ENCODE measurements at regions not wholly inside any gene's neighbourhood (a gene's known extent, or its start where the extent isn't known, plus 50 kb on each side); places are given as distances from the start of the nearest gene placed in this dataset.
"Not testable (repeated sequence)": the region's sequence is repeated elsewhere in the genome, so short reads cannot be mapped to it uniquely, and the experiment has no call there.

DNA sequence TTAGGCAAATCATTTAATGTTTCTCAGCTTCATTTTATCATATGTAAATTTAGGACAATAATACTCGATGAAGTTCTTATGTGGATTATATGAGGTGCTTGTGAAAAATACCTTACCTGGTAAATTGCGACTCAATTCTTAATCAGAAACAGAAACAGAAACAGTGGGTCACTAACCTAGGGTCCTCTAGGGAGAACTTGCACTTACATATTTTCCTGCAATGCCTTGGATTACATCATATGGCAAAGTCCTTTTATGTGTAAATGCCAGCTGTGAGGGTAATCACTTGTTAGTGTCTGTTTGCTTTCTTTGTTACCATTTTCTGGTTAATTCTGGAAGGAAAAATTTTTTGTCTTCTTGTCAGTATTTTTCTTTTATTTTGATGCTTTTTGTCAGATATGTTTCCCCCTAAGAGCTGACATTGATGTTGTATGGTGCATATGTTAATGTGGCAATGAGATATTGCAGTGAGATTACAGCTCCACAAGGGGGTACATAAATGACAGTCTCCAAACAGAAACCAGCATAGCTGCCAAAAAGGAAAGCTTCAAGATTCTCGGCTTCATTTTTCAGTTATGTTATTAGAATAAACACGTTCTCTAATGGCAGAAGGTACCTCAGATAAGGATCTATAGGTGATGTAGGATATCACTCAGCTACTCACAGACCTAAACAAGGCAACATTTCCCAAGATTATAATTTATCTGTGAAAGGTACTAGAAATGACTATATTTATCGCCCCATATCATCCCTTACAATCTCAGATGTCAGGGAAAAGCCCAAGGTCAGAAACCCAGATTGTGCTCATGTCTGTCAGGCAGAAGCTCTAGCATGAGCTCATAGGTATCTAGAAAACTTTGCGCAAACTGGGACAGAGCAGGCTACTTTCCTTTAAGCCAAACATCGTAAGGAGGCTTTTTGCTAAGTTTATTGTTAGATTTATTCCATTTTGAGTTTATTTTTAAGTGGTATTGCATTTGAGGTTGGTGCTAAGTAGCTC lies 119.9 kb downstream of the FASLG start:
- no peak for ATAC-seq (ENCODE audit: poor library complexity)
- intact Hi-C loops (cut with DNase I) = no loop called here
- DNase-seq = no peak

DNA sequence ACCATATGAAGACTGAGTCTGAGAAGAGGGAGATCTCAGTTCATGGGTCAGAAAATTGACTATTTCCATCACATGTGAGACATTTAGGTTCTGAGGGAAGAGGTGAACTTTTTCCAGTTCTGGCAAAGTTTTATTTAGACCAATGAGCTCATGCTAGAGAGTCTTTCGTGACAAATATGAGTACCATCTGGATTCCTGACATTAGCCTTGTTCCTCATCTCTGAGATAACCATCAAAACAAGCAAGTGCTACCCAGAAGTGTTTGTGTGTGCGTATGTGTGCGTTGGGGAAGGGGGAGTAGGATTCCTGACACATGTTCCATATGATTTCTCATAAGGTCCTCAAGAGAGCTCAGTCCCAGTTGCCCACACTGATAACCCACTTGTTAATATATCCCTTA lies 120.6 kb downstream of the FASLG start:
- no peak for DNase-seq
- intact Hi-C loops (cut with DNase I) = no loop called here
- no peak for ATAC-seq (ENCODE audit: poor library complexity)

DNA sequence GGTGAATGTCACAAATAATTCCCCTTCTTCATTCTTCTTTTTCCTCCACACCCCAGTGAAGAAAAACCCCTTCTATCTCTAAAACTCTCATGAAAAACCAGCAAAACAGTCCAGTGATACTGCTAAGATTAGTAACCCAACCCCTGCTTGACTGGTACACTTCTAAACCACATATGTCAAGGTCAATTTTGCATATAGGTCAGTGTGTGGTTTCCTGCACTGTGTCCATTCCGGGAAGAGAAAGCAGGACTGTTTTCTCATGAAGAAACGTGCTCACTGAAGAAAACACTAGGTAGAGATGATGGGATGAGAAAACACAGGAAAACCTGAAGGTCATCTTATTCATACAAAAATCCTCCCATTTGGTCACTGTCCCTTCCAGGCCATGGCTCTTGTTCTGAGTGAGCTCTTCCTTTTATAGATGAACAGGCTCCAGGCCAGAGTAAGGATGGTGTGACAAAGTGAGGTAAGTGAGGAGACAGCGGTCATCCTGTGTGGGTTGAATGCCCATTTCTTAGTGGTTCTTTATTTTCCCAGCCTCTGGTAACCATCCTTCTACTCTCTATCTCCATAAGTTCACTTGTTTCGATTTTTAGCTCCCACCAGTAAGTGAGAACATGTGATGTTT lies 122.7 kb downstream of the FASLG start:
- ATAC-seq (ENCODE audit: poor library complexity) = no peak
- no peak for DNase-seq
- intact Hi-C loops (cut with DNase I) = no loop called here

DNA sequence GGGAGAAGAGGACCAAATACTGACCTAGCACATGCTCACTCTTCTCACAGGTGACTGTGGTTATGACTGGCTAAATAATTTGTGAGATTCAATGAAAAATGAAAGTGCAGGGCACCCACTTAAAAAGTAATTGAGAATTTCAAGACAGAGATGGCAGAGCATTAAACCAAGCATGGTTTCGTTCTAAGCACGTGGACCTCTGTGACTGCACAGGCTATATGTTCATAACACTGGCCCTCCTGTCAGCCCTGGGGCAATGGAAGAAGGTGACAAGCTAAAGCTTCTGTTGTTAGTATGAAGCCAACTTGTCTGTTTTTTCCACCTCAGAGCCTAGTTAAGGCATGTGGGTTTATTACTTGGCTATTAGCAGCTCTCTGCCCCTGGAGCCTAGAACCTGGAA lies 130.9 kb downstream of the FASLG start:
- intact Hi-C loops (cut with DNase I) = no loop called here
- no peak for ATAC-seq (ENCODE audit: poor library complexity)
- no peak for DNase-seq

GRCh38 chr1:172790245-172790644 lies 131.3 kb downstream of the FASLG start:
- ATAC-seq (ENCODE audit: poor library complexity) (no peak), DNase-seq (no peak)
- intact Hi-C loops (cut with DNase I) = no loop called here

- no peak for ATAC-seq (ENCODE audit: poor library complexity)
- intact Hi-C loops (cut with DNase I) = no loop called here
- DNase-seq = no peak
Observed at GRCh38 chr1:172793823-172794222, 134.9 kb downstream of the FASLG start.

GRCh38 chr1:172795741-172796140 lies 136.8 kb downstream of the FASLG start:
- no peak for ATAC-seq (ENCODE audit: poor library complexity)
- DNase-seq = no peak
- intact Hi-C loops (cut with DNase I) = no loop called here

DNA sequence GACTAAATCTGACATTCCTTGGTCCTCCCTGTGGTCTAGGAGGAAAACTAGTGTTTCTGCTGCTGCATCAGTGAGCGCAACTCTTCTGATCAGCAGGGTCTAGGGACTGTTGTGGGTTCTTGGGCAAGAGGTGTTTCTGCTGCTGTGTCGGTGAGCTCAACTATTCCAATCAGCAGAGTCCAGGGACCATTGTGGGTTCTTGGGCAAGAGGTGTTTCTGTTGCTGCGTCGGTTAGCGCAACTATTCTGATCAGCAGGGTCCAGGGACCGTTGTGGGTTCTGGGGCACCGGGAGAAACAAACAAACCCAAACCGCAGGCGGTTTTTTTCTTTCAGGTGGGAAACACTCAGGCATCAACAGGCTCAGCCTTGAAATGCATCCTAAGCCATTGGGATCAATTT lies 140.9 kb downstream of the FASLG start:
- DNase-seq; intact Hi-C loops (cut with DNase I); ATAC-seq (ENCODE audit: poor library complexity): not testable (repeated sequence)

DNA sequence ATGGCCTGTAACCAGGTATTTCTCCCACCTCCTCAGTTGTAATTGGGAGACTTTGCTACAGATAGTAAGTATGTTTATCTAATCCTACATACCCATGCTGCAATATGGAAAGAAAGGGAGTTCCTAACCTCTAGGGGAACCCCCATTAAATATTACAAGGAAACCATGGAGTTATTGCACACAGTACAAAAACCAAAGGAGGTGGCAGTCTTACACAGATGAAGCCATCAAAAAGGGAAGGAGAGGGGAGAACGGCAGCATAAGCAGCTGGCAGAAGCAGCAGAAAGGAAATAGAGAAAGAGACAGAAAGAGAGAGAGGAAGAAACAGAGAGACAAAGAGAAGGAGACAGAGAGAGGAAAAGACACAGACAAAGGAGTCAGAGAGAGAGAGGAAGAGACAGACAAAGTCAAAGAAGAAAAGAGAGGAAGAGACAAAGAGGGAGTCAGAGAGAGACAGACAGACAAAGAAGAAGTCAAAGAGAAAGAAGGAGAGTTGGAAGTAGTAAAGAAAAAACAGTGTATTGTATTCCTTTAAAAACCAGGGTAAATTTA lies 142.9 kb downstream of the FASLG start:
- DNase-seq = no peak
- intact Hi-C loops (cut with DNase I) = no loop called here
- ATAC-seq (ENCODE audit: poor library complexity) = no peak

DNA sequence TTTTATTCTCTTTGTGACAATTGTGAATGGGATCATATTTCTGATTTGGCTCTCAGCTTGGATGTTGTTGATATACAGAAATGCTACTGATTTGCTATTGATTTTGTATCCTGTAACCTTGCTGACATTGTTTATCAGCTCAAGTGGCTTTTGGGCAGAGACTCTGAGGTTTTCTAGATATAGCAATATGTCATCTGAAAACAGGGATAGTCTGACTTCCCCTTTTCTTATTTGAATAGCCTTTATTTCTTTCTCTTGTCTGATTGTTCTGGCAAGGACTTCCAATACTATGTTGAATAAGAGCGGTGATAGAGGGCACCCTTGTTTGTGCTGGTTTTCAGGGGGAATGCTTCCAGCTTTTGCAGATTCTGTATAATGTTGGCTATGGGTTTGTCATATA lies 150.8 kb downstream of the FASLG start:
- ATAC-seq (ENCODE audit: poor library complexity) (no peak), DNase-seq (no peak)
- intact Hi-C loops (cut with DNase I) = no loop called here

GRCh38 chr1:172810480-172811175 lies 151.7 kb downstream of the FASLG start:
- no peak for DNase-seq
- intact Hi-C loops (cut with DNase I) = no loop called here

DNA sequence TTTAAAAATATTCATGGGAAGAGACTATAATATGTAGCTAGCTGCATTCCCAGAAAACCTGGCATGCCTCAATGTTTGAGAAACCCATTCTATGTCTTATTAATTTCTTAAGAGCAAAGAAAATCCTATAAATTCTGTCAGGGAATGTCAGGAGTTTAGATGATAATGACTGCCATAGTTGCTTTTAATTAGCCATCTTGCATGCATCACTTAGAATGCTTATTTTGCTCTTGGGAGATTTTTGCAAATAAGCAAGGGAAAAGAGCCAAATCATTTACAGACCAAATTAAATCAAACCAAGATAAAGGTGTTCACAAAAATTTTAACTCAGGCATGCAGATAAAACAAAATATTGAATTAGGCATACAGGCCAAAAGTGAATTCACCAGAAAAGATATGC lies 152.8 kb downstream of the FASLG start:
- no peak for DNase-seq
- ATAC-seq (ENCODE audit: poor library complexity) = no peak
- intact Hi-C loops (cut with DNase I) = no loop called here

More at GRCh38 chr1:172810480-172811175, 151.7 kb downstream of the FASLG start:
- no peak for ATAC-seq (ENCODE audit: poor library complexity)

GRCh38 chr1:172812118-172812517 lies 153.2 kb downstream of the FASLG start:
- DNase-seq (no peak), ATAC-seq (ENCODE audit: poor library complexity) (no peak)
- intact Hi-C loops (cut with DNase I) = no loop called here

GRCh38 chr1:172813330-172813729 lies 154.4 kb downstream of the FASLG start:
- no peak for ATAC-seq (ENCODE audit: poor library complexity)
- intact Hi-C loops (cut with DNase I) = no loop called here
- DNase-seq = no peak

DNA sequence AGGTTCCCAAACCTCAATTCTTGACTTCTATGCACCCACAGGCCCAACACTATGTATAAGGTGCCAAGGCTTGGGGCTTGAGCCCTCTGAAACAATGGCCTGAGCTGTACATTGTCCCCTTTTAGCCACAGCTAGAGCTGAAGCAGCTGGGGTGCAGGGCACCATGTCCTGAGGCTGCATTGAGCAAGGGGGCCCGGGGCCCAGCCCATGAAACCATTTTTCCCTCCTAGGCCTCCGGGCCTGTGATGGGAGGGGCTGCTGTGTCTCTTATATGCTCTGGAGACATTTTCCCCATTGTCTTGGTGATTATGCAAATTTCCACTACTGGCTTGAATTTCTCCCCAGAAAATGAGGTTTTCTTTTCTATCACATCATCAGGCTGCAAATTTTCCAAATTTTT lies 155.5 kb downstream of the FASLG start:
- ATAC-seq (ENCODE audit: poor library complexity) (no peak), DNase-seq (no peak)
- intact Hi-C loops (cut with DNase I) = no loop called here

GRCh38 chr1:172815740-172816139 lies 156.8 kb downstream of the FASLG start:
- intact Hi-C loops (cut with DNase I) = no loop called here
- no peak for ATAC-seq (ENCODE audit: poor library complexity)
- DNase-seq = no peak

GRCh38 chr1:172818841-172819527 lies 160.1 kb downstream of the FASLG start:
- no peak for DNase-seq
- peak; percentile 12 for ATAC-seq (ENCODE audit: poor library complexity)
- intact Hi-C loops (cut with DNase I) = no loop called here

DNA sequence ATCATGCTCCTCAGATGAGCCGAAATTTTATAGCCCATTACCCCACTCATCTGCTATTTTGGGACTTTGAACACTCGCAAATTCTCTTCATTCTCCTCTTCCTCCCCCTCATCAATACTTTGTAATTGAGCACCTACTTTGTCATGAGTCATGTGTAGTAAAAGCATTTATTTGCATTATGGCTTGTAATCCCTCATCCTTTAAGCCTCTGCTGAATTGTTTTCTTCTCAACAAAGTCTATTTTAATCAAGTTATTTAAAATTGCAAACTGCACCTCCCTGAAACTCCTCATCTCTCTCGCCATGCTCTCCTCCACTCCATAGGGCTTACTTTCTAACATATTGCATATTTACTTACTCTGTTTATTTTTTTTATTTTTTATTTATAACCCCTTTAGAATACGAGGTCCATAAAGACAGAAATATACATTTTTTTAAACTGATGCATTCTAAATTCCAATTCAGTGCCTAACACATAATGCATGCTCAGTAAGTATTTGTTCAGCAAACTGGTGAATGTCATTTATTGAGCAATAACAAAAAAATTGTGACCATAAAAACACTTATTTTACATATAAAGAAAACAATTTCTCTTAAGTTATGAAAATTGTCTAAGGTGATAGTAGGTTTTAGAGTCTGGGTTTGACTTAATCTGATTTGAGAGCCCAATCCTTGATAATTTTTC lies 161.7 kb downstream of the FASLG start:
- ATAC-seq (ENCODE audit: poor library complexity) (no peak), DNase-seq (no peak)
- intact Hi-C loops (cut with DNase I) = no loop called here
